Breast epithelium (tissue), 4 donors: ENCODE measurements at regions not wholly inside any gene's neighbourhood (a gene's known extent, or its start where the extent isn't known, plus 50 kb on each side); places are given as distances from the start of the nearest gene placed in this dataset.

Experiments
- DNase-seq, 2 donors: peaks; one replicate each; pipeline ENCODE4 v3.0.0-alpha.2; 2019; ENCODE audit warnings: low spot score in 2 of 2
- H3K27ac ChIP-seq, 2 donors: fragments of 200-600 bp; sonication (generic) in 1 of 2; one replicate each; pipeline ENCODE4 v1.5.1; 2016 to 2019; ENCODE audit warnings: mild to moderate bottlenecking in 1 of 2
- H3K27me3 ChIP-seq, 2 donors: fragments of 200-600 bp; sonication (generic) in 1 of 2; one replicate each; pipeline versions ENCODE4 v1.5.1 to v1.6.0; 2017 to 2019; ENCODE audit warnings: control low read depth in 1 of 2, mild to moderate bottlenecking in 1 of 2
- H3K36me3 ChIP-seq: fragments of 200-600 bp; one replicate; pipeline ENCODE4 v1.5.1; 2019
- H3K4me1 ChIP-seq, 2 donors: fragments of 200-600 bp; sonication (generic); one replicate each; pipeline ENCODE4 v1.5.1; 2016 to 2019; ENCODE audit warnings: control low read depth in 1 of 2
- H3K4me3 ChIP-seq, 3 donors: fragments of 200-600 bp; sonication (generic); 1 replicate in 2 of 3; 2 replicates in 1 of 3; pipeline ENCODE4 v1.5.1; 2016 to 2019; ENCODE audit warnings: mild to moderate bottlenecking in 3 of 3, moderate library complexity in 2 of 3
- H3K9me3 ChIP-seq, 2 donors: fragments of 200-600 bp; sonication (generic) in 1 of 2; one replicate each; pipeline ENCODE4 v1.5.1; 2016 to 2019; ENCODE audit warnings: control low read depth in 1 of 2
- CTCF ChIP-seq, 3 donors: fragments of 450-650 bp; IDR thresholded peaks; one replicate each; pipeline ENCODE4 v1.5.1; 2016 to 2017; ENCODE audit warnings: antibody characterized with exemption in 3 of 3, mild to moderate bottlenecking in 3 of 3, moderate library complexity in 3 of 3
- POLR2A ChIP-seq: fragments of 450-650 bp; IDR thresholded peaks from one replicate; pipeline ENCODE4 v1.6.1; 2016; ENCODE audit warnings: antibody characterized with exemption, mild to moderate bottlenecking, moderate library complexity
- POLR2AphosphoS5 ChIP-seq, 3 donors: sonication (generic); formaldehyde crosslinking; IDR thresholded peaks; one replicate each; pipeline ENCODE4 v1.6.1; 2017; ENCODE audit warnings: antibody characterized with exemption in 3 of 3
- intact Hi-C: fragments of 100-400 bp; cut with DNase I; formaldehyde crosslinking; loops from one replicate; pipeline ENCODE4 v1.15.1; 2023; ENCODE audit warnings: low total_unique reads

DNA sequence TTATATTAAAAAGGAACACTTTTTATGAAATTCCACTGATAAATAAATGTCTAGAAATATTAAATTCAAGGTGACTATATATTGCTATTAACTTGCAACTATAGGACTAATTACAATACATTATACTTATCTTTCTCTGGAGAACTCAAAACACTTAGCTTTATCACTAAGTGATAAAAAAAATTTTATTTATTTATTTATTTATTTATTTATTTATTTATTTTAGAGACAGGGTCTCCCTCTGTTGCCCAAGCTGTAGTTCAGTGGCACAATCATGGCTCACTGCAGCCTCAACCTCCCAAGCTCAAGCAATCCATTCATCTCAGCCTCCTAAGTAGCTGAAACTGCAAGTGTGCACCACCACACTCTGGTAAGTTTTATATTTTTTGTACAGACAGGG is 451.1 kb downstream of the DSC3 start:
- intact Hi-C loops: no loop called here
- TF ChIP-seq POLR2A (no peak), CTCF (IDR thresholded peaks at IDR 0.05) (no peak), POLR2AphosphoS5 (IDR thresholded peaks at IDR 0.05) (no peak)

DNA sequence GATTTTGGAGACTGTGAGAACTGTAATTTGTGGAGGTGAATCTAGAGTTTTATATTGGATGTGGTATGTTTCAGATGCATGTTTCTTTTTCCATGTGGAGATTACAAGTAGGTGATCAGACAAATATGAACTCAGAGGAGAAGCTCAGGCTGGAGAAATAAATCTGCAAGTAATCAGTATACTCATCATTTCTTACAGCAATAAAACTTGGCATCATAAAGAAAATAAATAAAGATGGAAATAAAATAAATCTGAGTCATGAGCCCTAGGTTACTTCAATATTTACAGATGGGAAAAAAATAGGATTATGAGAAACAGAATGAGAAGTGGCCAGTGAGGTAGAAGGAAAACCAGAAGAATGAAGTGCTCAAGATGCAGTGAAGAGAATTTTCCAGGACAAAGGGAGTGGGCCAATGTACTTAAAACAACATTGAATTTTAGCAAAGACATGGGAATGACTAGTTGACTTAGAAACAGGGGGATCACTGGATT is 453.8 kb downstream of the DSC3 start:
- no peak for TF ChIP-seq POLR2AphosphoS5 (IDR thresholded peaks at IDR 0.05)
- no peak for TF ChIP-seq CTCF (IDR thresholded peaks at IDR 0.05)
- TF ChIP-seq POLR2A: no peak
- H3K27me3 ChIP-seq: no peaks in the 10 kb centered on the region
- H3K4me1 ChIP-seq: no peaks in the 10 kb centered on the region
- H3K27ac ChIP-seq: no peak overlapping the region
- DNase-seq: no peak
- no peak overlapping the region for H3K4me3 ChIP-seq
- no peaks in the 10 kb centered on the region for H3K9me3 ChIP-seq
- intact Hi-C loops: no loop called here
- no peaks in the 10 kb centered on the region for H3K36me3 ChIP-seq

More for the DNA sequence above, 451.1 kb downstream of the DSC3 start:
- H3K36me3 ChIP-seq: no peaks in the 10 kb centered on the region
- no peaks in the 10 kb centered on the region for H3K27me3 ChIP-seq
- DNase-seq: no peak
- no peak overlapping the region for H3K27ac ChIP-seq
- no peaks in the 10 kb centered on the region for H3K4me1 ChIP-seq
- H3K4me3 ChIP-seq: no peak overlapping the region
- H3K9me3 ChIP-seq: no peaks in the 10 kb centered on the region

- Histone ChIP-seq H3K9me3 (no peaks in the 10 kb centered on the region), H3K4me1 (no peaks in the 10 kb centered on the region), H3K36me3 (no peaks in the 10 kb centered on the region), H3K4me3 (no peak overlapping the region), H3K27me3 (no peaks in the 10 kb centered on the region), H3K27ac (no peak overlapping the region)
- TF ChIP-seq POLR2A (no peak), POLR2AphosphoS5 (IDR thresholded peaks at IDR 0.05) (no peak), CTCF (IDR thresholded peaks at IDR 0.05) (no peak)
- intact Hi-C loops: no loop called here
- DNase-seq: no peak
Observed at GRCh38 chr18:30583768-30584167, 458.8 kb downstream of the DSC3 start.

DNA sequence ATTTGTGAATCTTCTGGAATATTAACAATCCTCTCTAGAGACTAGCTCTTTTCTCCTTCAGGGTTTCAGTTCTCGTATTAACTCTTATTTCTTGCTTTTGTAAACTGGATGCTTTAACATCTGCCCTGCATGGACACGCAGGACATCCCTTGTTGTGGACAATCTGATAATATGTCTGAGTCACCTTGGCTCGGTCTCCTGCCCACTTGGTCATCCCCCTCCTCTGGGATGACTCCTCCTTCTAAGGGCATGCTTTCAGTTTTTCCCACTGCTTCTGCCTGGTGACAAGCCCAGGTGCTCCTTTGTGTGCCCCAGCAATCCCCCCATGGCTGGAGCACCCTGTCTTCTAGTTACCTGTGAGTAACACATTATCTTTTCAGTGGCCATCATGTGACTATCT is 460.5 kb downstream of the DSC3 start:
- no peaks in the 10 kb centered on the region for H3K4me1 ChIP-seq
- no peaks in the 10 kb centered on the region for H3K36me3 ChIP-seq
- H3K27ac ChIP-seq: no peak overlapping the region
- no peaks in the 10 kb centered on the region for H3K9me3 ChIP-seq
- no peak for DNase-seq
- no peaks in the 10 kb centered on the region for H3K27me3 ChIP-seq
- H3K4me3 ChIP-seq: no peak overlapping the region
- intact Hi-C loops: no loop called here
- no peak for TF ChIP-seq CTCF (IDR thresholded peaks at IDR 0.05)
- no peak for TF ChIP-seq POLR2A
- no peak for TF ChIP-seq POLR2AphosphoS5 (IDR thresholded peaks at IDR 0.05)

- no peaks in the 10 kb centered on the region for H3K36me3 ChIP-seq
- no peaks in the 10 kb centered on the region for H3K27me3 ChIP-seq
- intact Hi-C loops: no loop called here
- DNase-seq: no peak
- H3K4me1 ChIP-seq: no peaks in the 10 kb centered on the region
- H3K4me3 ChIP-seq: no peak overlapping the region
- H3K9me3 ChIP-seq: no peaks in the 10 kb centered on the region
- no peak overlapping the region for H3K27ac ChIP-seq
- TF ChIP-seq POLR2AphosphoS5 (IDR thresholded peaks at IDR 0.05) (no peak), POLR2A (no peak)
Observed at GRCh38 chr18:30578707-30579106, 463.8 kb downstream of the DSC3 start.

DNA sequence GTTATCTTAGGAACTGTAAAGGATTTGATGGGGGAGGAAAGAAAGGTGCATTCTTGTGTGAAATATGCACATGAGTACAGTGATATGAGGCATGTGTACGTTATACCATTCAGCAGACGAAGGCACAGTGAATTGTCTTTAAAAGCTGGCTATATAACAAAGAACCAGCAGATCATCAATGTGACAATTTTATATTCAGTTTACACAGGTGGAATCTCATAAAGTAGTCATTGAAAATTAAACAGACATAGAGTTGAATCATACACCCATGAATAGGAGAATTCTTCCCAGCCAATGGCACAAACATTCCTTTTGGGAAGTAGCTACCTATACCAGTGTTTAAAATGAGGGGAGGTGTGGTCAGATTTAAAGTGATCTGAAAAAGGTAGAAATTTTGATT is 470.3 kb downstream of the DSC3 start:
- Histone ChIP-seq H3K27ac (no peak overlapping the region), H3K4me1 (no peaks in the 10 kb centered on the region)

More for the DNA sequence above, 470.3 kb downstream of the DSC3 start:
- H3K36me3 ChIP-seq: no peaks in the 10 kb centered on the region
- TF ChIP-seq POLR2AphosphoS5 (IDR thresholded peaks at IDR 0.05) (no peak), CTCF (IDR thresholded peaks at IDR 0.05) (no peak), POLR2A (no peak)
- no peak for DNase-seq
- H3K9me3 ChIP-seq: no peaks in the 10 kb centered on the region
- H3K4me3 ChIP-seq: no peak overlapping the region
- intact Hi-C loops: no loop called here
- no peaks in the 10 kb centered on the region for H3K27me3 ChIP-seq
